Hematopoietic multipotent progenitor cell (in vitro differentiated cells): ENCODE measurements at regions not wholly inside any gene's neighbourhood (a gene's known extent, or its start where the extent isn't known, plus 50 kb on each side); places are given as distances from the start of the nearest gene placed in this dataset.
A peak's percentile ranks its signal among the peaks of the same experiment; 100 is the strongest.
"Not testable (repeated sequence)": the region's sequence is repeated elsewhere in the genome, so short reads cannot be mapped to it uniquely, and the experiment has no call there.

Experiments used
- DNase-seq, 3 donors: peaks; one replicate each; pipeline ENCODE4 v3.0.0-alpha.2; 2011 to 2015; ENCODE audit warnings: low read depth in 2 of 3, low spot score in 2 of 3

DNA sequence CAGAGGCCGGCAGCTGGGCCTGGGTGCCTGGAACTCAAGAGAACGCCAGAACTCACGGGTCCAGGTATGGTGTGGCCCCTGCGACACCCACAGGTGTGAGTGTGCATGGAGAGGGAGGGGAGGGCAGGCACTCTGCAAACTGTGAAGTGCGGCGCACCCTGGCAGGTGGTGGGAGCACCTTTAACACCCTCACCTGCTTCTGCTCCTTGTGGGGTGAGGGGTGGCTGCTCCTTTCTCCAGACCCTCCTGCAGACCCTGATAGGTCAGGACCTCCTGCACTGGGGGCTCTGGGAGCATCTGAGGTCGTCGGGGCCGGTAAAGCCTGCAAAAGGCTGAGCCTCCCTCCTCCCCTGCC is 324.7 kb upstream of the SFSWAP start:
- DNase-seq: no peak

GRCh38 chr12:131386781-131387180 is 324.1 kb upstream of the SFSWAP start:
- no peak for DNase-seq

GRCh38 chr12:131387281-131388163 is 323.4 kb upstream of the SFSWAP start:
- peak in 2 of 3 donors; percentile 32 to 69 for DNase-seq

GRCh38 chr12:131388164-131389053 is 322.5 kb upstream of the SFSWAP start:
- DNase-seq: not testable (repeated sequence)

DNA sequence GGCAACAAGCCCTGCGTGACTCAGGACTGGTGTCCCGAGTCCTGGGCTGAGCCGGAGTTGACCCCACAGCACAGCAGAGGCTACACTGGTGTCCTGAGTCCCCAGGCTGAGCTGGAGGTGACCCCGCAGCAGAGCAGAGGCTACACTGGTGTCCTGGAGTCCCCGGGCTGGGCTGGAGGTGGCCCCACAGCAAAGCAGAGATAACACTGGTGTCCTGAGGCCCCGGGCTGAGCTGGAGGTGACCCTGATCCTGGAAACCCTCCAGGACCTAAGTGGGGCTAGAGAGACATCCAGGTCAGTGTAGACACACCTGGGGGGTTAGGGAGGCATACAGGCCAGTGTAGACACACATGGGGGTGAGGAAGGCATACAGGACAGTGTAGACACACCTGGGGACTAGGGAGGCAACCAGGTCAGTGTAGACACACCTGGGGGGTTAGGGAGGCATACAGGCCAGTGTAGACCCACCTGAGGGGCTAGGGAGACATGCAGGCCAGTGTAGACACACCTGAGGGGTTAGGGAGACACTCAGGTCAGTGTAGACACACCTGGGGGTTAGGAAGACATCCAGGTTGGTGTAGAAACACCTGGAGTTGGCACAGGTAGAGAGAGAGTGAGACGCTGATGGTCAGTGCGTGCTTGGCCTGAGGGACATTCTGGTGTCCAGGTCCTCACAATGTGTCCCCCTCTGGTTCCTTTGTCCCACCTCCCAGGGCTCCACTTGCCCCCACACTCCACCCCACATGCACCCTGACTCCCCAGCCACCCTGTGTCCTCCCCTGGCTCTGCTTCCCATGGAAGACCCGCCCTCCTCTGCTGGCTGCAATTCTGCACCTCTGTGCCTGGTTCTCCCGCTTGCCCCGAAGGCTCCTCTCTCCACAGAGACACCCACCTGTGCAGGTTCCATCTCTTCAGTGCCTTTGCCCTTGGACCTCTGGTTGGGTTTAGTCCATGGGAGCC is 321.6 kb upstream of the SFSWAP start:
- DNase-seq: no peak

- peak in 2 of 3 donors; percentile 22 to 71 for DNase-seq
Measured at GRCh38 chr12:131390412-131391334, 320.2 kb upstream of the SFSWAP start.

DNA sequence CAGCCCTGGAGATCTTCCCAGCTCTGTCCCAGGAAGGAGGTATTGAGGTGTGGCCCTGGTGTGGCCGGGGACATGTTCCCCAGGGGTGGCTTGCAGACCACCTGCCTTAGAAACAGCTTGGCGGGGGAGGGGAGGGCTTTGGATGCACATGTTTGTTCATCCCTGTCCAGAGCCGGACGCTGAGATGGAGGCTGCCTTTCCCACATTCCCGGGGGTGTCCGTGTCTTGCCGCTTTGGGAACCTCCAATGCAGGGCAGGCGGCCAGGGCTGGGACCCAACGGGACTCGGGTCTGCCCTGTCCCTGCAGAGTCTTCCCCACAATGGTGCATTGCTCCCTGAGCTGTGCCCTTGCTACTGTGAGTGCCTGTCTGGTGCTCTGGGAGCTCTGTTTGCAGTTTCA is 319.5 kb upstream of the SFSWAP start:
- no peak for DNase-seq

DNA sequence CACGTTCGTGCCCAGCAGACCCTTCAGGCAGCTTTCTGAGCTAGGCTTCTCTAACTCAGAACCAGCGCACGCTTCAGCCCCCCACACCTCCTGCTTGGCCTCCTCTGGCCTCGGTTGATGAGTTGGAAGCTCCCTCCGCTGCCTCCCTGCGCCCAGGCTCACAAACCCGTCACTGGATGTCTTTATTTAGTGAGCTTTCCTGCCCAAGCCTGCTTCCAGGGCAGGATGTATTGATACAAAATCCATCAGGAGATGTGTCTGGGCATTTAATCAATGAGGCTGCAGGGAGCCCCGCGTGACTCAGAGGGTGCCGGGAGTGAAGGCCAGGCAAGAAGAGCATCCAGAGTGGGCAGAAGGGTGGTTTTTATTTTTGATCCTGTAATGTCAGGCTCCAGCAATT is 316.1 kb upstream of the SFSWAP start:
- not testable (repeated sequence) for DNase-seq

DNA sequence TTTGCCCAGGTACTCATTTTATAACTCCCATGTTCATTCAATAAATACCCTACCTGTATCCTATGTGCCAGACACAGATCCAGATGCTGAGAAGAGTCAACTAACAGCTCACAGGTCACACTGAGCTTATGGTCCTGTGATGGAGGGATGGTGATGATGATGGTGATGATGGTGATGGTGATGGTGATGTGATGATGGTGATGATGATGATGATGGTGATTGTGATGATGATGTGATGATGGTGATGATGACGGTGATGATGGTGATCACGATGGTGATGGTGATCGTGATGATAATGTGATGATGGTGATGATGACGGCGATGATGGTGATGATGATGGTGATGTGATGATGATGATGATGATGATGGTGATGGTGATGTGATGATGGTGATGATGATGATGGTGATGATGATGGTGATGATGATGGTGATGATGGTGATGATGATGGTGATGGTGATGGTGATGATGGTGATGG is 315.6 kb upstream of the SFSWAP start:
- not testable (repeated sequence) for DNase-seq

- no peak for DNase-seq
Measured at GRCh38 chr12:131395971-131396573, 314.8 kb upstream of the SFSWAP start.

DNA sequence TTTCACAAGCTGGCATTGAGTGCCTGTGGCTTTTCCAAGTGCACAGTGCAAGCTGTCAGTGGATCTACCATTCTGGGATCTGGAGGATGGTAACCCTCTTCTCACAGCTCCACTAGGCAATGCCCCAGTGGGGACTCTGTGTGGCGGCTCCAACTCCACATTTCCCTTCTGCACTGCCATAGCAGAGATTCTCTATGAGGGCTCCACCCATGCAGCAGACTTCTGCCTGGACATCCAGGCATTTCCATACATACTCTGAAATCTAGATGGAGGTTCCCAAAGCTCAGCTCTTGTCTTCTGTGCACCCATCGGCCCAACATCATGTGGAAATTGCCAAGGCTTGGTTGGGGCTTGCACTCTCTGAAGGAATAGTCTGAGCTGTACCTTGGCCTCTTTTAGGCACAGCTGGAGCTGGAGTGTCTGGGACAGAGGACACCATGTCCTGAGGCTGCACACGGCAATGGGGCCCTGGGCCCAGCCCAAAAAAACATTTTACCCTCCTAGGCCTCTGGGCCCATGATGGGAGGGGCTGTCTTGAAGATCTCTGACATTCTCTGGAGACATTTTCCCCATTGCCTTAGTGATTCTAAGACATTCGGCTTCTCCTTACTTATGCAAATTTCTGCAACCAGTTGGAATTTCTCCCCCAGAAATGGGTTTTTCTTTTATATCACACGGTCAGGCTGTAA is 313.3 kb upstream of the SFSWAP start:
- DNase-seq: no peak

GRCh38 chr12:131399000-131399399 is 311.9 kb upstream of the SFSWAP start:
- DNase-seq: no peak

DNA sequence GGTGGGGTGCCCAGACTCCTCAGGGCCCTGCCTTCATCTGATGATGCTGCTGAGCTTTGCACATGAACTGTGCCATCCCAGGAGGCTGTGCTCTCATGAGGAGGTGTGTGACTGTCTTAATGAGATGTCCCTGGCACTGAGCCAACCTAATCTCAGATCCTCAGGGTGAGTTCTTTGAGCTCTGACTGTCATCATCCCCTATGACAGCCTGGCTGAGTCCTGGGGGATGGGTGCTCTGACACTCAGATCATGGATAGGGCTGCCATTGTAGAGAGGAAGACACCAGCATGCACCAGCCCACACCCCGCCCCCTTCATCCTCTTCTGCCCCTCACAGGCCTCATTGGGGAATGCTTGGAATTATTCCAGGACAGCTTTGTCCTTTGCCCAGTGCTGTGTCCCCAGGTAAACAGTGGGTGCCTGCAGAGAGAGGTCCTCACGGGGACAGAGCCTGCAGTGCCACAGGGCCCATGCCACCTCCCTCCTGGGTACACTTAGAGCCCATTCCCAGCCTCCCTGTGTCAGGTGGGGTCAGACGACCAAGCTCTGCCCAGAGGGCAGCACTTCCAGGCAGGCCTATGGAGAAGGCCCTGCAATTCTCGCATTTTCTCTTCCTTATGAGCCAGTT is 310.1 kb upstream of the SFSWAP start:
- DNase-seq: not testable (repeated sequence)

DNA sequence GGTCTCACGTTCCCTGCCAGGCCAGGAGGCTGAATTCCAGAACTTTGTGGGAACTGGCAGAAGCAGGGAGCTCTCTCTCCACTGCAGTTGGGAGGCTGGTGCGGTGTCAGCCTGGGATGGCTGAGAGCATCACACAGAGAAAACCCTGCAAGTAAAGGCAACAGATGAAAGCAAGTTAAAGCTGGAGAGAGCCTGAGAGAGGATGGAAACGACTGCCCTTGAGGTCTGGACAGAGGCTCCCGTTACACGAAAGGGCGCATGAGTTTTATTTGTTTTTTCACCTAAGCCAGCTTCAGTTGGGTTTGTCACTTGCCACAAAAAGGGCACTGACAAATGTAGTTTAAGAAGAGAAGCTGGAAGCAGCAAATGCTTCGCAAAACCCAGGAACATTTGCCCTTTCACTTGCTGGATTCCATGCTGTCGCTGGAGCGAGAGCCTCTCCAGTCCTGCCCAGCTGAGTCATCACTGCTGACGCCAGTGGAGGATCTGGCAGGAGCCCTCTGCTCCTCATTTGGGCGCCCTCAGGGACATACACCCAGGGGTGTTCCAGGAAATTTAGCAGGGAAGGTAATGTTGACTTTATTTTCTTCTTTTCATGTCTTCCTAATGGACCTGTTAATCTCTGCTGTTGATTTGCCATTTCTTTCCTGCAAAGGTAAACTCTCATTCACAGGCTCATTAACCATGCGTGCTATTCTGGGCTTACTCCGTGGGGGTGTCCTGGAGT is 308.8 kb upstream of the SFSWAP start:
- not testable (repeated sequence) for DNase-seq

DNA sequence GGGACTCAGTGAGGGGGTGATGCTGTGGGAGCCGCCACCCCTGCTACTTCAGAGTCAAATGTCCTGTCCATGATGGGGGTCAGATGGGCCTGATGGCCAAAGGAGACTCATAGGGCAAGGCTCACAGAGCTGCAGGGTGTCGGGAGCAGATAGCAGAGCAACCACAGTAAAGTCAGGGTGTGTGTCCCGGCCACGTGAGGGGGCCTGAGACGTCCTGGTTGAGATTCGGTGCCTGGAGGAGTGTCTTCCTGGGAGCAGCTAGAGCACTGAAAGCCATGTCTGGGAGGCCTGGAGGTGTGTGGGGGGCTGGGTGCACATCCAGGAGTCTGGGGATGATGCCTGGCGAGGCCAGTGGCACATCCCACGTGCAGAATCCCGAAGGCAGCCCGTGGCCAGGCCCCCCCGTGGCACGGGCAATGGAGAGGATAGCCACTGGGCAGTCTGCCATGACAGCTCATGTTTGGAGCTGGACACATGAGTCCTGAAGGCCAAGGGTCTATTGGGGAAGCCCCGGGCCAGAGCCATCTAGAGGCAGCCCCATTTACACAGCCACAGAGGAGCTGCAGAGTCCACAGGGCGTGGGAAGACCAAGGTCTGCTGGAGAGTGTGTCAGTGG is 308.0 kb upstream of the SFSWAP start:
- no peak for DNase-seq

- no peak for DNase-seq
Measured at GRCh38 chr12:131403676-131404075, 307.2 kb upstream of the SFSWAP start.

- no peak for DNase-seq
Measured at GRCh38 chr12:131404705-131405104, 306.2 kb upstream of the SFSWAP start.
